CD4-positive, alpha-beta T cell treated with Interleukin-10 for 1 hour (primary cell): ENCODE measurements at regions not wholly inside any gene's neighbourhood (a gene's known extent, or its start where the extent isn't known, plus 50 kb on each side); places are given as distances from the start of the nearest gene placed in this dataset.
"Not testable (repeated sequence)": the region's sequence is repeated elsewhere in the genome, so short reads cannot be mapped to it uniquely, and the experiment has no call there.

ENCODE experiments used
- DNase-seq: peaks from one replicate; pipeline ENCODE4 v3.0.0-alpha.2; 2020

GRCh38 chr5:14054111-14054854 is 88.9 kb upstream of the TRIO start:
- DNase-seq = no peak

- DNase-seq = no peak
These were observed 92.3 kb upstream of the TRIO start for GRCh38 chr5:14050821-14051220.

DNA sequence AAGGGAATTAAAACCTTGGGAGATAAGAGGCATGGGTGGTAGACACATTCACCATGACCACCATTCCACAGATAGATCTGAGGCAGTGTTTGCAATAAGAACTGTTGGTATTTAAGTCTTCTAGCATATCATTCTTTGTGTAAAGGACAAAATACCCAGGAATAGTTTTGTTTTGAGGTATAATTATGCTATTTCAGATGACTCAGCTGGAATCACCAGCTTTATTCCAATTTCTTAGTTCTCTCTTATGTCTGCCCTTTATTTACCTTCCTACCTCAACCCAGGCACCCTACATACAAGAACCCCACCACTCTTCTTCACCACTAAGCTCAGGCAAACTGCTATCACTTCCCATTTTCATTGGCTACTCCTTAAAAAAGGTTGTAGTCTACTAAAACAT is 94.7 kb upstream of the TRIO start:
- DNase-seq = no peak

DNA sequence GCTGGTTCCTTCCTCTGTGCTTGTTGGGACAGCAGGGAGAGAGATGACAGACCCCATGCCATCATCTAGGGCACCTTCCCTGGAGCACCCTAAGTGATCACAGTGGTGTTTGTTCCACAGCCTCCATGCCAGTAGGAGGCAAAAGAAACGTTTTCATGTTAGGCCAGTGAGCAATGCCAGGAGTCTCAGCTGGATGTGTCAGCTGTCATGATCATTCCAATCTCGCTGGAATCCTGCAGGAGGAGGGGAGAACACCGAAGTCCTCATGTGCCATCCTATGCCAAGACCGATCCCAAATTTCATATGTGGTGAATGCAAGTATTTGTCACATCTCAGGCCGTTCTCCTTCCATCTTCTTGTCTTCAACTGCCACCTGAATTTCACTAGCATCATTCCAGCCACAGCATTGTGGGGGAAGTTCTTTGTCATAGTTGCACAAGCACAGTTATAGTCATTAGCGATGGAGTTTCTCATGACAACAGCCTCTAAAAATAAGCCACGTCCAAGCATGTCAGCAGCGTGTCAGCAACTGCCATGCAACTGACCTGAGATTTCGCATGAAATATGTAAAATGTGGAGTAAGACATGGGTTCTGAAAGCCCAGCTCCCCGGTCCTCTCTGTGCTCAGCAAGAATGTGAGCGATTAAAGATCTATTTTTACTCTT is 97.2 kb upstream of the DNAH5 start:
- DNase-seq = no peak

DNA sequence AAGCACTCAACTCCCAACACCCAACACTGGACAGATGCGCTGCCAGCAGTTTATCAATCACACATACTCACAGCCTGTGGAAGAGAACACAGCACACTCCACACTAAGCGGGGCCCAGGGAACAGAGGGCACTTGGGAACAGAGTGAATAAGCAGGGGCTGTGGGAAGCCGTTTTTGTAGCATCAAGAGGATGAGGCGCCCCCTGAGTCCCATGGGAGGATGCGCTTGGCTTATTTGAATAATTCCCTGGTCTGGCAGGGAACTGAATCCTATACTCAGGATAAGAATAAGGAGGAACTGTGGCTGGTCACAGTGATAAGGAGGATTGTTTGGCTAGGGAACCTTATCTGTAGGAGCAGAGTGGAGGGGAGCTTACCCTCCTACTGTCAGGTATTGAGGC is 96.1 kb upstream of the DNAH5 start:
- DNase-seq = no peak

DNA sequence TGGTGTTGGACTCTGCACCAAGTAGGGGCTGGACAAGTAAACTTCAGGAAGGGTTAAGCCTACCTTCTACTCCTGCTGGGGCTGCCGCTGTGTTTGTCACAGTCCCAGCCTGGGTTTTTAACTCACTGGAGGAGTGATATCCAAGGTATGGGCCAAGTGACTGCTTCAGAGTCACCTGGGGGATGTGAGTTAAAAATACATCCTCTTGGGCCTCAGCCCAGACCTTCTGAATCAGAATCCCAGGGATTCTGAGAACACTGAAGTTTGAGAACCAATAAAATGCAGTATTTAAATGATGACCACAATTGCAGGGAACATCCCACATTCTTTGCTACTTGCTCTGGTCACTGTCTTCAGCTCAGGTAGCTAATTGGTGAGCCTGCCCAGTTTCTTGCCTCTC is 95.1 kb upstream of the DNAH5 start:
- DNase-seq = no peak

- no peak for DNase-seq
These were observed 94.6 kb upstream of the DNAH5 start for GRCh38 chr5:14039063-14039462.

DNA sequence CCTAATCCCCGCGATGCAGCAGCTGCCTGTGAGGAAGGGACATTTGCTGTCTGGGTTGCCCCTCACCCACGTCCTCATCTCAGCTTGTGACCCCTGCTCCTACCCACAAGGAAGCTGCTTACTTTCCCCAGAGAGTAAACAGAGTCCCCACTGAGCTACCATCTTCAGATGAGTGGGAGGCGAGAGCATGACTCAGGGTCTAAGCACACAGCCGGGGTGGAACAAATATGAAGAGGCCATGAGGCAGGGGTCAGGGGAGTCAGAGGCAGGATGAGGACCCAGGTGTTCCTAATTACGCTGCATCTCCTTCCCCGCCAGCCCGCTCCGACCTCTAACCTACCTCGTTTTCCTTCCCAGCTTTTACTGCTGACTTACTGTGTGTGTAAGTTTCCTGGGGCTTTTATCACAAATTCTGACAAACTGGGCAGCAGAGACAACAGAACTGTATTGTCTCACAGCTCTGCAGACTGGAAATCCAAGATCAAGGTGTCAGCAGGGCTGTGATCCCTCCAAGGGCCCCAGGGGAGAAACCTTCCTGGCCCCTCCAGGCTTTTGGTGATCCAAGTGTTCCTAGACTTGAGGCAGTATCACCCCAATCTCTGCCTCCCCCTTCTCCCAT is 94.0 kb upstream of the DNAH5 start:
- no peak for DNase-seq

DNA sequence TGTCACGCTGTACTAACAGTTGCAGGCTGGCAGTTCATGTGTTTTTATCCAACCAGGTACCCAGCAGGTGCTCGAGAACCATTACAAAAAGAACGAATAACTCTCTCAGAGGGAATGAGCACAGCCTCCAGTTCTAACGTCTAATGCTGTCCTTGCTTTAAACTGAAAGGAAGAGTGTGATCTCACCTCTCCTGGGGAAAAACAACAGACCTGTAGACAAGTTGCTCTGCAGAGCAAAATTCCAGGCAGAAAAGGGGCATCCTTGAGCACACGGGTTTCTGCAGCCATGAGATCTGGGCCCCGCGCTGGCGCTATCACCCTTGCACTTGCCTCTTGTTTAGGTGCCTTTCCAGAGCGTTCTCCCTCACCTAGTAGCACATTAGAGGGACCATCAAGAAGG is 92.5 kb upstream of the DNAH5 start:
- no peak for DNase-seq

GRCh38 chr5:14036514-14036913 is 92.0 kb upstream of the DNAH5 start:
- no peak for DNase-seq

- DNase-seq = no peak
These were observed 91.5 kb upstream of the DNAH5 start for GRCh38 chr5:14035859-14036503.

DNA sequence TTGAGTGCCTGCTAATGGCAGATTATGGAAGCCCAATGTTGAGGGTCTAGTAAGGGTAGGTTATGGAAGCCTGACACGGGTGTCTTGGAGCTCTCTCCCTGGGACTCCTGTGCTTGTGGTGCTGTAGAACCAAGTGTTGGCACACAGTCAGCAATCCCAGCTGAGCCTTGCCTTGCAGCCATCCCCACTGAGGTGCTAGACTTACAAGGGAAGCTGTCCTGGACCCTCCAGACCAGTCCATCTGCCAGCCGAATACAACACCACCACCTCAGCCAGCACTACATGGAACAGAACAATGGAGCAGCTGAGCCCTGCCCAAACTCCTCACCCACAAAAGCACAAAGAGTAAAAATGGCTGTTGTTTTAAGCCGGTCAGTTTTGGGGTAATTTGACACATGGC is 90.5 kb upstream of the DNAH5 start:
- no peak for DNase-seq

DNA sequence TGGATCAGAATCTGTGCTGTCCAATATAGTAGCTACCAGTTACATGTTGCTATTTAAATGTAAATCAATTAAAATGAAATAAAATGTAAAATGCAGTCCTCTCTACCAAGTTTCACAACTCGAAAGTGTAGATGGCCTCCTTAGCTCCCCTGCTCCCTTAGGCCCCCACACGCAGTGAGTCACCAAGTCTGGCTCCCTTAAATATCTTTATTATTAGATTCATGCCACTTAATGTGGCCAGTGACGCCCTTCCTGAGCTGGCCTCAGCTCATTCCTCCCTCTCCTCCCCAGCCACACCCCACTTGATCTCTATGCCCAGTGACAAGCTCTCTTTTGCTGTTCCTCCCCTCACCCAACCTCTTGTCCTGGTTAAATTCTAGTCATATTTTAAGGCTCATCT is 88.4 kb upstream of the DNAH5 start:
- DNase-seq = no peak

- no peak for DNase-seq
These were observed 84.6 kb upstream of the DNAH5 start for GRCh38 chr5:14028938-14029584.

GRCh38 chr5:14028188-14028587 is 83.7 kb upstream of the DNAH5 start:
- no peak for DNase-seq

GRCh38 chr5:14025569-14026286 is 81.2 kb upstream of the DNAH5 start:
- DNase-seq = no peak

DNA sequence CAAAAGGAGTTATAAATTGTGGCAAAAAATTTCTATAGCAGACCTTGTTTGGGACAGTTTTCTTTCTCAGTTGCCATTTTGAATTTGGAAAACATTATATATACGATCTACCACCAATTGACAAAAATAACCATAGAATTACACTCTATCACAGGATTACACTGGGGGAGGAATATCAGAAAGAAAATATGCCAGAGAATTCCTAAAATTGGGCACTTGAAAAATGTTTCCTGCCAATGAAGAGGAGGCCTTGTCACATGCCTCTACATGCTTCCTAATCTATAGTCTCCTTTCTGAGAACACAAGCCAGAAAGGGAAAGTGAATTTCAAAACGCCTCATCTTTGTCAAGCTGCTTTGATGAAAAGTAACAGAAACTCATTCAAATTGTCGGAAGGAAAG is 78.5 kb upstream of the DNAH5 start:
- DNase-seq = no peak

DNA sequence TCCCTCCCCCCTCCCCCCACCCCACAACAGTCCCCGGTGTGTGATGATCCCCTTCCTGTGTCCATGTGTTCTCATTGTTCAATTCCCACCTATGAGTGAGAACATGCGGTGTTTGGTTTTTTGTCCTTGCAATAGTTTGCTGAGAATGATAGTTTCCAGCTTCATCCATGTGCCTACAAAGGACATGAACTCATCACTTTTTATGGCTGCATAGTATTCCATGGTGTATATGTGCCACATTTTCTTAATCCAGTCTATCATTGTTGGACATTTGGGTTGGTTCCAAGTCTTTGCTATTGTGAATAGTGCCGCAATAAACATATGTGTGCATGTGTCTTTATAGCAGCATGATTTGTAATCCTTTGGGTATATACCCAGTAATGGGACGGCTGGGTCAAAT is 76.5 kb upstream of the DNAH5 start:
- not testable (repeated sequence) for DNase-seq

GRCh38 chr5:14019768-14020290 is 75.3 kb upstream of the DNAH5 start:
- DNase-seq = no peak

DNA sequence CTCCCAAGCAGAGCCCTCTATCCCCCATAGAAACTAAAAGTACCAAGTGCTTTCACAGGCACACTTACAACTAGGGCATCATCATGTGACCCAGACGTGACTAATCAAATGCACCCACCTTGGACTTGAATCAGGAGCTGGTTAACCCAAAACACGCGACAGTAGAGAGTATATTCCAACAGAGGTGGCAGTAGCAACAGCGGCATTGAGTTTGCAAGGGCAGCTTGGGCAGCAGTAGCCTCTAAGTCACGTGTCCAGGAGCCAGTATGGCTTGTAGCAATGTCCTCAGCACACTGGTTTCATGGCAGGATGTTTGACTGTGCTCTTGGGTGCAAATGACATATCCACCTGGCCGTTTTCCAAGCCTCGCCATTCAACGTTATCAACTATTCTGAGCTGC is 73.4 kb upstream of the DNAH5 start:
- no peak for DNase-seq

- no peak for DNase-seq
These were observed 72.1 kb upstream of the DNAH5 start for GRCh38 chr5:14016549-14016948.
